HG02678 (cell line): ENCODE measurements at regions not wholly inside any gene's neighbourhood (a gene's known extent, or its start where the extent isn't known, plus 50 kb on each side); places are given as distances from the start of the nearest gene placed in this dataset.

Experiments
- ATAC-seq: cut with Tn5 transposase; IDR thresholded peaks from one replicate; pipeline ENCODE4 v1.9.1; 2021; ENCODE audit warnings: mild to moderate bottlenecking, moderate library complexity; ENCODE audit not compliant: unreplicated experiment

DNA sequence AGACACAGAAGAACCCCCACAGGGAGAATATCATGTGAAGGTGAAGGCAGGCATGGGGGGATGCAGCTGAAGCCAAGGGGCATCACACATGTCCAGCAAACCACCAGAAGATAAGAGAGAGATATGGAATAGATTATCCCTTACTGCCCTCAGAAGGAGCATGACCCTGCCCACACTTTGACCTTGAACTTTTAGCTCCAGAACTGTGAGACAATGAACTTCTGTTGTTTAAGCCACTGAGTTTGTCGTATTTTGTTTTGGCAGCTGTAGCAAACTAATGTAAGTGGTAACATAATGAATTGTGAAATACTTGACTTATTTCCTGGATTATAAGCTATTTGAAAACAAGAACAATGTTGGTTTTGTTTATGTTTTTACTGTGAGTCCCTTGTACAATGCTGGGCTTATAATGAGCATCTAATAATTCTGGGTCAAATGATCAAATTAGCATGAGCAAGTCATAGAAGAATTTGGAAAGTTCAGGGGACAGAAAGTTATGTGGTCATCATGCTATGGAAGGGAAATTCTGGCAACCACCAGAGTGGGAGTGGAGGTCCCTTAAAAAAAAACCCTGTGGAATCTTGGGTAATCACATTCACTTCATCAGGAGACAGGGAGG lies 541.0 kb upstream of the KLHL29 start:
- ATAC-seq, result no peak

DNA sequence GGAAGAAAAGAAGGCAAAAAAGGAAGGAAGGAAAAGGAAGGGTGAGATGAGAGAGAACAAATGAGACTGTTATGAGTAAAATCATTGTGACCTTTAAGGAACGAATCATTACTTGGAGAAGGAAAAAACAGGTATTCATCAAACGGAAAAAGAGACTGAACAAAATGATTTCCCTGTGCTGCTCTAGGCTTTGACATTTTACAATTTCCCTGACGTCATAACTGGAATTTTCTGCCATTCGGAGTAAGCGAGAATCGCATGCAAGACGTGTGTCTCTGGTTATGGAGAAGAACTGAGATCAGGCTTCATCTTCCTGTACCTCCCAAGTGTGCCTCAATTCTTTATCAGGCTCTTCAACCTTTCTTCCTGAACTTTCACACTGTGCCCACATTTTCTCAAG lies 534.7 kb upstream of the KLHL29 start:
- ATAC-seq, result no peak

DNA sequence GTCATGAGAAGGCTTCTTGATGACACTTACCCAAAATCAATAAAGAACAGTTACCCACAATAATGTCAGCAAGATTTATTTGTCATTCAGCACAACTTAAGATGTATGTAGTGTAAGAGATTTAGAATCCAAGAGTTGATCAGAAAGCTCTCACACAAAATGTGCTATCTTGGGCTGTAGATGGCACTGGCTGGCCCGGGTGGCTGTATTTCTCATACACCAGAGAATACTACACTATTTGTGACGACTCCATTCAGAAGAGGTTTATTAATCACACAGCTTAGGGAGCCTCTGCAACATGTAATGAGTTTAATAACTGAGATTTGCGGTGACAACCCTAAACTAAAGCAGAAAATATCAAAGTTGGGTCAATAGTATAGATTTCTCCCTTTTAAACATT lies 530.4 kb upstream of the KLHL29 start:
- ATAC-seq, result no peak

- no peak for ATAC-seq
These were observed 529.9 kb upstream of the KLHL29 start for GRCh38 chr2:22855081-22855480.

DNA sequence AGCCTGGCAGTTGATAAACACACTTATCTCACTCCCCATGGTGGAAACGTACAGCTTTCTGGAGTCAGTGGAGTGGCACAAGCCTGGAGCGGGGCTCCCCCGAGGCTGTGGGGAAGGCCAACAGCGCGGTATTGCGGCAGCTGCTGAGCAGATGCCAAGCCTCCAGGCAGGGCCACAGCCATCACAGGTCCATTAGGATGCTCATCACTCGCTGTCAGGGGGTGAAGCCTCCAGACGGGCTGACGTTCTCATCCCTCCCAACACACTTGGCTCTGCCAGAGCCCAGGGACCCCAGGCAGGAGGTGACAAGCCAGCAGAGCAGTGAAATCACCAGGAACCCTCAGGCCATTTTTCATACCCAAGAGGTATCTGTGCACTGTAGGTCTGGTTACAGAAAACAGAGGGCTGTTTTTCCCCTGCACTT lies 529.2 kb upstream of the KLHL29 start:
- no peak for ATAC-seq

GRCh38 chr2:22867973-22868372 lies 517.0 kb upstream of the KLHL29 start:
- no peak for ATAC-seq

DNA sequence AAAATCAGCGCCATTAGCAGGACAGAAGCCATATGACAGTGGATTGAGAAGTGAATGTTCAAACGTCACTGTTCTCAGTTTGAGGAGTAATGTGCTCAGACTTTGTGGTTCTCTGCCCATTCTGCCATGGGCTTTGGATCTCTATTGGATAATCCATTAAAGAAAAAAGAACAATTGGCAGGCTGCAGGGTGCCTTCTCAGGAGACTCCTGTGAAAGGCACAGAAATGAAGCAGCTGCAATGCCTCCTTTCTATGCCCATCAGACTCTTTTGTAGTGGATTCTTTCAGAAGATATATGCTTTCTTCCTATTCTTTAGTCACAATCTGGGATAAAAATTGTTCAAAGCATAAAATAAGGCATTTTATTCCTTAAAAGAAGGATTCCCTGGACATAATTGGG lies 506.9 kb upstream of the KLHL29 start:
- ATAC-seq, result no peak

DNA sequence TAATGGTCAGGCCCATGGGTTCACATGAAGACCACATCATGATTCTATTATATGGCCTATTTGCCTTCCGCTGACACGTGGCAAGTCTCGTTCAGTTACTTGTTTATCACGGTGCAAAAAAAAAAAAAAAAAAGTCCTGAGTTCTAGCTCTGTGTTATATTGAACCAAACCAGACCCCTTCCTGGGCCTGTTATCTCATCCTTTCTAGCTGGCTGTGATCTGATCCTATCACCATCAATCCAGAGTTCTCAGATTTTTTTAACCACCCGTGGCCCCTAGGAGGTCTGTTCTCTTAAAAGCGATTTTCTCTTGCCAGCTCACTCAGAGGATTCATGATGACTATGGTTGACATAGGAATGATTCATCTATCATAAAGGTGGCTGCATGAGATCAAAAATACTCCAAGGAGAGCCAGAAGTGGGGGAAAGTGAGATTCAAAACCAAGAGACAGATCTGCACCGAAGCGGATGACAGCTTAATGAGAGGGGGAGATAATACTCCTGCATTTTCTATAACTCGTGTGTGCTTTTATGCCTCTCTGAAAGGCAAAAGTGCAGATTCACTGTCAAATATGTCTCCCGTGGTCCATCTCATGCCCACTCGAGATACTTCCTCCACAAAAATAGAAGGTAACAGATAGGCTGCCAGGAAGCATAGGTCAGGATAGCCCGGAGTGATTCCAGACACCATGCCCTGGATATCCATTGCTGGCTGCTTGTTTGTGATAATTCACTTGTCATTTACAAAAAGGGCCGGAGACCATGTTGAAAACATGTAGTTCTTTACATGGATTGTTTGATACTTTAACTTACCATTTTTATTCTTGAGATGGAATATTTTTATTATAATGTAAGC lies 505.7 kb upstream of the KLHL29 start:
- ATAC-seq, result no peak

DNA sequence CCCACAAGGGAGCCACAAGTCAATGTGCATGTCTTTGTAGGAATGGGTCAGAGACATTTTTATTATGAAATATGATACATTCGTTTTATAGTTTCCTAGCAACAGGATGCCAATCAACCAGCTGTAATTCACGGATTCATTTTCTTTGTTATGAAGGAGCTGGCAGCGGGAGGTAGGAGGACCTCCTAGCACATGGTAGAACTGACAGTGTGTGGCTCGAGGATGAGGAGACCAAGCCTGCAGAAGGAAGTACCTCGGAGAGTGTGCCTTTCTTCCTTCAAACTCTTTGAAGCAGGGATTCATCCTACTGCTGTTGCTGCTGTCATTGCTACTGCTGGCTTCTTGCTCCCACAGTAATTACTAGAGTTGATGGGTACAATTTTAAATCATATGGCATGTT lies 504.8 kb upstream of the KLHL29 start:
- no peak for ATAC-seq

DNA sequence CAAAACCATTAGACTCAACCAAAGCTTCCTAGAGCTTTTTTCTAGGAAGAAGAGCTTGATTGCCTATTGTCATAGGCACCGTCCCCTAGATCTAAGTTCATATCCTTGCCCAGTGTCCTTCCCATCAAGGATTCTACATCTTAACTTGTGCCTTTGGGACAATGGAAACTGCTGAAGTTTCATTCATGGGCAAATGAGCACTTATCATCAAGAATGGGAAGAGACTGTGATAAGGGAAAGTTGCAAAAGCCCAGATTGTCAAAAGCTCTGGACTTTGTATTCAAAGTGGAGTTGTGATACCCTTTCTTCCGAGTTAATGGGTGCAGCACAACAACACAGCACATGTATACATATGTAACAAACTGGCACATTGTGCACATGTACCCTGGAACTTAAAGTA lies 503.0 kb upstream of the KLHL29 start:
- no peak for ATAC-seq

GRCh38 chr2:22882643-22883042 lies 502.3 kb upstream of the KLHL29 start:
- ATAC-seq, result no peak

- no peak for ATAC-seq
These were observed 501.9 kb upstream of the KLHL29 start for GRCh38 chr2:22883054-22883453.

DNA sequence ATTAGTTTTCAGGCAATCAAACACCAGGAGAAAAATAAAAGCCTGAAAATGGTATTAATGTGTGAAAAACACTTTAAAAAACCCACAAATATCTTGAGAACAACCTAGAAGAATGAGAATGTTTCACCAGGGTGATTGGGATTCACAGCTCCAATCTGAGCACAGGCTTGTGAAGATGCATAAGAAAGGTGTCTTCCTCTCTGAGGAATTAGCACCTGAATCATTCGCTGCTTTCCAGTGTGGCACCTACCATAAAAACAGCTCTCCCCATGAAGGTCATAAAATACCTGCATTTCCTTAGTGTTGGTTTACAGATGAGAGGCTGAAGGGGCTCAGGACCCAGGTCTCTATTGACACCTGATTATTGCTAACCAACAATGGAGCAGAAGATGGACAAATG lies 499.7 kb upstream of the KLHL29 start:
- ATAC-seq, result no peak

GRCh38 chr2:22887426-22887825 lies 497.6 kb upstream of the KLHL29 start:
- no peak for ATAC-seq

DNA sequence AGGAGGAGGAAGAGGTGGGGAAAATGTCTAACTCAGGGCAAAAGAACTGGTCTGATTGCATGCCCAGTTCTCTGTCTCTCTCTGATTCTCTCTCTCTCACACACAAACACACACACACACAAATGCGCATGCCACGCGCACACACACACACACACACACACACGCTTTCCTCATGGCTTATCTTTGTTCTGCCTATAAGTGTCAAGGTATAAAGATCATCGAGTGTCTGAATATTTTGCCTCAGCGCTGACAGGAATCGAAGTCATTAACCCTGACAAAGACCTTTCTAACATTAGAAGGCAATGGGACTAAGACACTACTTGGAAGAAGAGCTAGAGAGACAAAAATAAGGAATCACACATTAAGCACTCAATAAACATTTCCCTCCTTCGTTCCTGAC lies 497.1 kb upstream of the KLHL29 start:
- ATAC-seq, result no peak

DNA sequence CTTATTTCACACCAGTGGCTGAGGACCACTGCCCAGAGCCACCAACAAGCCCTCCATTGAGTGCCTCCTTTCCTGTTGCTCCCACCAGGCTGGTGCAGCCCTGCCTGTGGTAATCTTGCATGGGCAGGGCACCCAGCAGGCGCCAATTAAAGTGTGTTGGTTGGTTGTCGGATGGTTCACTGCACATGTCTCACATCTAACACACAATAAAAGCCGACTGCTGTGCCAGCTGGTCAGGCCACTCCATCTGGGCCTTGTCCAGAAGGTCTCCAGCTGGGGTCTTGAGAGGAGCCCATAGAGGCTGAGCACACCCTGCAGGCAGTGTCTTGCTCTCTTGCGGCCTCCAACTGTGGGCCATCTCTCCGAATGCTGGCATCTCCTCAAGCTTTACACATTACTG lies 494.8 kb upstream of the KLHL29 start:
- ATAC-seq, result no peak

DNA sequence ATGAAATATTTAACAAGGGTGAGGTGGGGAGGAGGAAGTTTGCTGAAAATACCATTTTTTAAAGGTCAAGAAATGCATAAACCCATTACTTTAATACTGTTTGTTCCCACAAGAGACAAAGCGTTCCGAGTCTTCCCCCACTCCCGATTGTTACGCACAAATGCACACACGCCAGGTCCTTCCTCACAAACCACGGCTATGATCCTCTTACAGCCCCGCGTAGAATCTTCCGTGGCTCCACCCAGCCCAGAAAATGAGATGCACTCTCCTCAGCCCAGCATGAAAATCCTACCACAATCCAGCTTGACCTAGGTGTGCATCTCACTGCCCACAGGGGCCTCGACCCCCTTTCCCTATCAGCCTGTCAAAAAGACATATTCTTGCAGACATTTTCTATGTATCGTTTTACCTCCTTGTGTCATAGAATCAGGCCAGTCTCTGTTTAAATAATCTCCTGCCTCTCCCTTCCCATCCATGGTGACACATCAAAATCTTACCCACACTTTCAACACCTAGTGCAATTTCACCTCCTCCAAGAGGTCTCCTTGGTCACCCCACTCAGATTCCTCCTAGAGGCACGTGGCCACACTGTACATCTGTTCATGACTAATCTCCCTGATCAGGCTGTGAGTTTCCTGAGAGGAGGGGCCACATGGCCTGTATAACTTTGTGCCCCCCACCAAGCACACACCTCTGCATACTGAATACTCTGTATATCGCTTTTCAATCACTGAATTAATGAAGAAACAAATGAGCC lies 491.0 kb upstream of the KLHL29 start:
- no peak for ATAC-seq

DNA sequence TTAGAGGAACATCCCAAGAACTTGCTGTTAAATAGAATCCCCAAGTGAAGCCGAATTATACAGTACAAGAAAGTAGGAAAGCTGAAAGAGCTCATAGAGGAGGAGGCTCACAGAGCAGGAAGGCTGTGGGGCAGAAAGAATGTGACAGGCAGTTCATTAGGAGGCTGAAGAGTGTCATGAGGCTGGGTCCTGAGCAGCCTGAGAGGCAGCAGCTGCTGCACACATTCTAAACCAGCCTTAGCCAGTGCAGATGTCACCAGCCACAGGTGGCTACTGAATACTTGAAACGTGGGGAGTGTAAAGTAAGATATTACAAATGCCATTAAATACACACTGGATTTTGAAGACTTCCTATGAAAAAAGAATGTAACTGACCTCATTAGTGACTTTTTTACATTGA lies 490.2 kb upstream of the KLHL29 start:
- ATAC-seq, result no peak

GRCh38 chr2:22897428-22897827 lies 487.6 kb upstream of the KLHL29 start:
- no peak for ATAC-seq

DNA sequence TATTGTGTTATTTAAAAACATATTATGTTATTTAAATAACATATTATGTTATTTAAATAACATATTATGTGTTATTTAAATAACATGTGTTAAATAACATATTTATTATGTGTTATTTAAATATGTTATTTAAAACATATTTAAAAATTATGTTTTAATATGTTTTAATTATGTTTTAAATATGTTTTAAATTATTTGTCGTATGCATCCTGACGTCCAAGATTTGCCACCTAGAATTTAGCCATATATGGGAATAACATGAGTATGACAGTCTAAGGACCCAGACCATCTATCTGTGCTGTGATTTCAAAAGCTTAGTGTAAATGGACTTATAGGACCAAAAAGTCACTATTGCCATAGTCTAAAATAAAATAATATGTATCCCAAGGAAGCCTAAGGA lies 484.3 kb upstream of the KLHL29 start:
- ATAC-seq, result no peak

DNA sequence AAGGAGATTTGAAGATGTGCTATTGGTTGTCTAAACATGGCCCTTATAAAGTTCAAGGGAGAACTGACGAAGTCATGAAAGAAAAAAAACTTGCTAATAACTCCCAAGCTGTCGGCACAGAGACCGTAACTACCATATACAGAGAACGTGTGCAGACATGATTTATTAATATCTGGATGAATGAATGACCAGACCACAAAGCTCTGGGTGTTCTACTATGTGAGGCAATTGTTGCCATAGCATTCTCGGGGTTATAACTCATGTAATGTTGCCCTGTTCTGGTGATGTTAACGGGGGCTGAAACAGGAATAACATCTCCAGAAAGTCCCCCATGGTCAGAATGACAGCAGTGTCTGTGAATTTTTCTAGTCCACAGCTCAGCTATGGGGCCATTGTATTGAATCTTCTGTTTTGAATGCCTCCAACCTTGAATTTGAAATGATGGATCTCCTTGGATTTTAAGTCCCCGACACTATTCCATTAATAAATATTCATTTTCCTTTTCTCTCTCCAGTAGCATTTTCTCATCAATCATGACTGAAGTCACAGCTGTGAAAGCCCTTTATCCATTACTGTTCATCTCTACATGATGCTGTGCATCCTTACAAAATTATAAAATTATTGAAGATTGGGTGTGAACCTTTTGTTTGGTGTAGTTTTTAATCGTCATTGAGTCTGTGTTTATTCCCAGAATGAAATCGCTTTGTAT lies 483.4 kb upstream of the KLHL29 start:
- no peak for ATAC-seq
